ENCODE measurements at regions not wholly inside any gene's neighbourhood (a gene's known extent, or its start where the extent isn't known, plus 50 kb on each side); places are given as distances from the start of the nearest gene placed in this dataset.

- no peak for DNase-seq
Measured at GRCh38 chr5:2602451-2603271, 148.8 kb downstream of the IRX2 start.

GRCh38 chr5:2598503-2598902, 153.0 kb downstream of the IRX2 start:
- DNase-seq: no peak

GRCh38 chr5:2594701-2595100, 156.8 kb downstream of the IRX2 start:
- no peak for DNase-seq

- no peak for DNase-seq
Measured at GRCh38 chr5:2592766-2593165, 158.7 kb downstream of the IRX2 start.

GRCh38 chr5:2591777-2592453, 159.6 kb downstream of the IRX2 start:
- DNase-seq: no peak

- DNase-seq: no peak
Measured at GRCh38 chr5:2588850-2589501, 162.5 kb downstream of the IRX2 start.

- DNase-seq: no peak
Measured at GRCh38 chr5:2587189-2588031, 164.1 kb downstream of the IRX2 start.

- DNase-seq: no peak
Measured at GRCh38 chr5:2586016-2586715, 165.3 kb downstream of the IRX2 start.

- DNase-seq: no peak
Measured at GRCh38 chr5:2584579-2585269, 166.8 kb downstream of the IRX2 start.

GRCh38 chr5:2582507-2582906, 169.0 kb downstream of the IRX2 start:
- DNase-seq: no peak

GRCh38 chr5:2582106-2582505, 169.4 kb downstream of the IRX2 start:
- DNase-seq: no peak

- DNase-seq: no peak
Measured at GRCh38 chr5:2581418-2581817, 170.1 kb downstream of the IRX2 start.

GRCh38 chr5:2579126-2579525, 172.4 kb downstream of the IRX2 start:
- DNase-seq: no peak

GRCh38 chr5:2577312-2578036, 174.0 kb downstream of the IRX2 start:
- DNase-seq: no peak

- no peak for DNase-seq
Measured at GRCh38 chr5:2576823-2577222, 174.7 kb downstream of the IRX2 start.

- no peak for DNase-seq
Measured at GRCh38 chr5:2575871-2576270, 175.6 kb downstream of the IRX2 start.

- DNase-seq: no peak
Measured at GRCh38 chr5:2575292-2575691, 176.2 kb downstream of the IRX2 start.

- no peak for DNase-seq
Measured at GRCh38 chr5:2574155-2574554, 177.3 kb downstream of the IRX2 start.

GRCh38 chr5:2570586-2570985, 180.9 kb downstream of the IRX2 start:
- DNase-seq: no peak

GRCh38 chr5:2569774-2570542, 181.5 kb downstream of the IRX2 start:
- DNase-seq: no peak

All from activated CD4-positive, alpha-beta T cell treated with anti-CD3 and anti-CD28 coated beads for 1 hour (primary cell).